GM12872 (cell line): ENCODE measurements at regions not wholly inside any gene's neighbourhood (a gene's known extent, or its start where the extent isn't known, plus 50 kb on each side); places are given as distances from the start of the nearest gene placed in this dataset.

Experiments used
- CTCF ChIP-seq: IDR thresholded peaks from 3 replicates; pipeline ENCODE4 v1.5.1; 2011; ENCODE audit warnings: low read depth, mild to moderate bottlenecking, low read length, moderate library complexity; ENCODE audit not compliant: insufficient read depth

GRCh38 chr12:38541849-38542248 is 225.3 kb downstream of the ALG10B start:
- no peak for TF ChIP-seq CTCF

- no peak for TF ChIP-seq CTCF
Observed at GRCh38 chr12:38543151-38543550, 226.6 kb downstream of the ALG10B start.

- TF ChIP-seq CTCF: peak; percentile 18; the same call in 1 of the 3 replicates
Observed at GRCh38 chr12:38544330-38545066, 227.9 kb downstream of the ALG10B start.

- no peak for TF ChIP-seq CTCF
Observed at GRCh38 chr12:38547586-38547985, 231.0 kb downstream of the ALG10B start.

GRCh38 chr12:38555620-38556591 is 239.3 kb downstream of the ALG10B start:
- TF ChIP-seq CTCF: no peak

GRCh38 chr12:38556647-38557046 is 240.1 kb downstream of the ALG10B start:
- TF ChIP-seq CTCF: no peak

- no peak for TF ChIP-seq CTCF
Observed at GRCh38 chr12:38585086-38585485, 268.5 kb downstream of the ALG10B start.
